ENCODE measurements at regions not wholly inside any gene's neighbourhood (a gene's known extent, or its start where the extent isn't known, plus 50 kb on each side); places are given as distances from the start of the nearest gene placed in this dataset.
"Not testable (repeated sequence)": the region's sequence is repeated elsewhere in the genome, so short reads cannot be mapped to it uniquely, and the experiment has no call there.

DNA sequence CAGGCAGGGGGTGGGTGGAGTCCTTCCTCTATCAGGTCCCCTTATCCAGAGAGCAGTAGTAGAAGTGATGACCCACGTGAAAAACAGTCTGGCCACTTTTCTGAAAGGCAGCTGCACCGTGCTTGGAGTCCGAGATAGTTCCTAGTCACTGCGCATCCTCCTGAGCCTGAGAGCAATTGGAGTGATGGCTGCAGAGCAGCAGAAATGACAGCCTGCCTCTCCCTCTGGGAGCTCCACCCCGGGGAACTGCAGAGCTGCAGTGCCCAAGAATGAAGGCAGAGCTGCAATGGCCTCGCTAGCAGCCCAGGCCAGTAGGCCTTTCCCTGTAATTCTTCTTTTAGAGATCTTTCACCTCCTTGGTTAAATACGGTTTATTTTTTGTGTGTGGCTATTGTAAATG, 82.6 kb downstream of the CETN3 start:
- Histone ChIP-seq H3K36me3 (ENCODE audit: control insufficient read depth, insufficient read depth, low read length) (no peaks in the 10 kb centered on the region), H3K4me2 (ENCODE audit: low read length) (no peak overlapping the region), H3K27me3 (ENCODE audit: control insufficient read depth, insufficient read depth, low read length) (no peaks in the 10 kb centered on the region), H2AFZ (no peak overlapping the region), H3K79me2 (no peaks in the 10 kb centered on the region), H3K9me3 (ENCODE audit: control insufficient read depth, low read length) (no peaks in the 10 kb centered on the region), H3K27ac (no peak overlapping the region), H3K4me3 (ENCODE audit: low read depth, low read length) (no peak overlapping the region), H3K9ac (no peak overlapping the region), H3K4me1 (no peaks in the 10 kb centered on the region)
- no peak for TF ChIP-seq CTCF (IDR thresholded peaks at IDR 0.05)

DNA sequence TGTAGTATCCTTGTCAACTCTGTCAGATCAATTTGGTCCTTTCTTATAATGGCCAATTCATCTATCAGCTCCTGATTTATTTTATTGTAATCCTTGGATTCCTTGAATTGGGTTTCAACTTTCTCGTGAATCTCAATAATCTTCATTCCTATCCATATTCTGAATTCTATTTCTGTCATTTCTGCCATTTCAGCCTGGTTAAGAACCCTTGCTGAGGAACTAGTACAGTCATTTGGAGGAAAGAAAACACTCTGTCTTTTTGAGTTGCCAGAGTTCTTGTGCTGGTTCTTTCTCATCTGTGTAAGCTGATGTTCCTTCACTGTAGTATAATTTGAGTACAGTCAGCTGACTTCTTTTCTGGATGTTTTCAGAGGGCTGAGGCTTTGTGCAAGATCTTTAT, 84.5 kb downstream of the CETN3 start:
- no peaks in the 10 kb centered on the region for H3K4me1 ChIP-seq
- H3K4me3 ChIP-seq (ENCODE audit: low read depth, low read length): no peak overlapping the region
- H3K9me3 ChIP-seq (ENCODE audit: control insufficient read depth, low read length): no peaks in the 10 kb centered on the region
- no peaks in the 10 kb centered on the region for H3K36me3 ChIP-seq (ENCODE audit: control insufficient read depth, insufficient read depth, low read length)
- H3K27ac ChIP-seq: no peak overlapping the region
- H3K27me3 ChIP-seq (ENCODE audit: control insufficient read depth, insufficient read depth, low read length): no peaks in the 10 kb centered on the region
- no peak overlapping the region for H3K9ac ChIP-seq
- no peak overlapping the region for H2AFZ ChIP-seq
- TF ChIP-seq CTCF (IDR thresholded peaks at IDR 0.05): no peak
- no peak overlapping the region for H3K4me2 ChIP-seq (ENCODE audit: low read length)
- H3K79me2 ChIP-seq: no peaks in the 10 kb centered on the region

- not testable (repeated sequence) for H3K27me3 ChIP-seq (ENCODE audit: control insufficient read depth, insufficient read depth, low read length); H2AFZ ChIP-seq
Observed at GRCh38 chr5:90320348-90320747, 89.2 kb downstream of the CETN3 start.

GRCh38 chr5:90312027-90312426, 97.5 kb downstream of the CETN3 start:
- Histone ChIP-seq H3K27me3 (ENCODE audit: control insufficient read depth, insufficient read depth, low read length) (no peaks in the 10 kb centered on the region), H3K27ac (no peak overlapping the region), H3K4me2 (ENCODE audit: low read length) (no peak overlapping the region), H3K9me3 (ENCODE audit: control insufficient read depth, low read length) (no peaks in the 10 kb centered on the region), H3K36me3 (ENCODE audit: control insufficient read depth, insufficient read depth, low read length) (no peaks in the 10 kb centered on the region), H3K9ac (no peak overlapping the region), H3K79me2 (no peaks in the 10 kb centered on the region), H3K4me1 (no peaks in the 10 kb centered on the region), H3K4me3 (ENCODE audit: low read depth, low read length) (no peak overlapping the region), H2AFZ (no peak overlapping the region)
- no peak for TF ChIP-seq CTCF (IDR thresholded peaks at IDR 0.05)

More at GRCh38 chr5:90320348-90320747, 89.2 kb downstream of the CETN3 start:
- H3K36me3 ChIP-seq (ENCODE audit: control insufficient read depth, insufficient read depth, low read length); H3K4me1 ChIP-seq; H3K4me2 ChIP-seq (ENCODE audit: low read length); H3K27ac ChIP-seq; H3K9ac ChIP-seq; H3K4me3 ChIP-seq (ENCODE audit: low read depth, low read length); H3K79me2 ChIP-seq; H3K9me3 ChIP-seq (ENCODE audit: control insufficient read depth, low read length): not testable (repeated sequence)

GRCh38 chr5:90311401-90311800, 98.2 kb downstream of the CETN3 start:
- no peak overlapping the region for H3K4me2 ChIP-seq (ENCODE audit: low read length)
- no peak overlapping the region for H2AFZ ChIP-seq
- no peaks in the 10 kb centered on the region for H3K79me2 ChIP-seq
- no peak overlapping the region for H3K4me3 ChIP-seq (ENCODE audit: low read depth, low read length)
- no peak overlapping the region for H3K27ac ChIP-seq
- H3K36me3 ChIP-seq (ENCODE audit: control insufficient read depth, insufficient read depth, low read length): no peaks in the 10 kb centered on the region
- no peaks in the 10 kb centered on the region for H3K9me3 ChIP-seq (ENCODE audit: control insufficient read depth, low read length)
- no peak for TF ChIP-seq CTCF (IDR thresholded peaks at IDR 0.05)
- no peaks in the 10 kb centered on the region for H3K4me1 ChIP-seq
- no peaks in the 10 kb centered on the region for H3K27me3 ChIP-seq (ENCODE audit: control insufficient read depth, insufficient read depth, low read length)
- no peak overlapping the region for H3K9ac ChIP-seq

Measured in parathyroid adenoma (tissue), 2 donors.